NB4 (cell line): ENCODE measurements at regions not wholly inside any gene's neighbourhood (a gene's known extent, or its start where the extent isn't known, plus 50 kb on each side); places are given as distances from the start of the nearest gene placed in this dataset.

Experiments
- MYC ChIP-seq: IDR thresholded peaks from 2 replicates; pipeline ENCODE4 v1.6.1; 2011; ENCODE audit warnings: low read depth, low read length
- POLR2A ChIP-seq: IDR thresholded peaks from 2 replicates; pipeline ENCODE4 v1.6.1; 2011; ENCODE audit warnings: mild to moderate bottlenecking; ENCODE audit not compliant: insufficient read length; ENCODE audit errors: extremely low read depth

DNA sequence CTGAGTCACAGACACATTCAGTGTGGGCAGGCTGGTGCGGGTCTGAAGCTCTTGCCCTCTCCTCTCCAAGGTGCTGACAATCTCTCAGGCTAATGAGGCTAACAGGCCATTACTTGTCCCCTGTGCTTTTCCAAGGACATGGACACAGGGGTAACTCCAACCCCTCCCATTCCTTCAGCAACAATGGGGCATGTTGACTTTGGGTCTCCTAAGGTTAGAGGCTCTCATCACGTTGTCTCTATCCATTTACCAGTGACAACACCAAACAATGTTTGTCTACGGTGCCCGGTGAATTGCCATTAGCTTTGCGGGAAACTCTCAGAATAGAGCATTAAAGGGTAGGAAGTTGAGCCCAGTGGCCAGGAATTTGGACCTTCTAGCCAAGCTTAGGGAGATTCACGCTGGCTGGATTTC lies 101.6 kb upstream of the TNS3 start:
- TF ChIP-seq MYC: no peak
- TF ChIP-seq POLR2A: no peak
